PC-9 (cell line): ENCODE measurements at regions not wholly inside any gene's neighbourhood (a gene's known extent, or its start where the extent isn't known, plus 50 kb on each side); places are given as distances from the start of the nearest gene placed in this dataset.

Experiments used
- CTCF ChIP-seq: fragments of 200-600 bp; sonication (generic); conservative IDR thresholded peaks from 2 replicates; pipeline ENCODE4 v1.6.1; 2017; ENCODE audit warnings: mixed run types, antibody characterized with exemption, mild to moderate bottlenecking, moderate library complexity
- EZH2 ChIP-seq: fragments of 200-600 bp; sonication (generic); IDR thresholded peaks from 2 replicates; pipeline ENCODE4 v1.8.0; 2017; ENCODE audit warnings: antibody characterized with exemption, low read depth

- TF ChIP-seq CTCF (no peak), EZH2 (no peak)
Measured at GRCh38 chr18:77985526-77986281, 736.1 kb downstream of the GALR1 start.
